Retinal pigment epithelial cell (primary cell): ENCODE measurements at regions not wholly inside any gene's neighbourhood (a gene's known extent, or its start where the extent isn't known, plus 50 kb on each side); places are given as distances from the start of the nearest gene placed in this dataset.

ENCODE experiments used
- DNase-seq: peaks from one replicate; pipeline ENCODE4 v3.0.0-alpha.2; 2010; ENCODE audit warnings: low read depth
- H3K4me3 ChIP-seq: 2 replicates; pipeline ENCODE4 v1.5.1; 2011; ENCODE audit warnings: mild to moderate bottlenecking, low read length, control low read depth, moderate library complexity
- TF ChIP-seq, protein P1 (sequence below): conservative IDR thresholded peaks from 2 replicates; pipeline ENCODE4 v1.5.1; 2011; ENCODE audit warnings: low read depth, low read length, control low read depth, inconsistent platforms

DNA sequence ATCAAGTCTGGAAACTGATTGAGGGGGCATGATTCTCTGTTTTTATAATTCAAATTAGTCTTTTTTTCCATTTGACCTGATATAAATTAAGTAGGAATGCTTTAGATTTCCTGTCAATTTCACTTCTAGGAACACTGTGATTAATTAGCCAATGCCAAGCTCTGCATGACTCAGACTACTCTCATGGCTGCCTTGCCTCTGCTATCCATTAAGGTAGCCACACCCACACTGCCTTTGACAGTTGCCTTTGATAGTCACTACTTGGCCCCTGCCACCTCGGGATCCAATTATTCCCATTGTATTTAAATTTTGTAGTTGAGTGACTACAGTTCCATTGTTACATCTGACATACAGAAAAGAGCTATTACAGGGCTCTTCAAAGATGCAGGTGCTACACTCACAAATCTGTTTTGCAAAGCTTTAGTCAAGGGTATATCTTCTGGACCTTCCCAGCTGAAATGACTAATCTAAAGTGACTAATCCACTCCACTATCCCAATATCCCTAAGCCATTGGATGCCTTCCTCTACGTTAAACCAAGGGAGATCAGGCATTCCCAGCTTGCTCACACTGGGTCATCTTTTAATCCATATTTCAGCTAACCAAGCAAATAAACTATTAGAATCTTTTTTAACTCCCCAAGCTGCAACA is 1193.1 kb upstream of the MIR17HG start:
- DNase-seq, result no peak
- TF ChIP-seq, protein P1, sequence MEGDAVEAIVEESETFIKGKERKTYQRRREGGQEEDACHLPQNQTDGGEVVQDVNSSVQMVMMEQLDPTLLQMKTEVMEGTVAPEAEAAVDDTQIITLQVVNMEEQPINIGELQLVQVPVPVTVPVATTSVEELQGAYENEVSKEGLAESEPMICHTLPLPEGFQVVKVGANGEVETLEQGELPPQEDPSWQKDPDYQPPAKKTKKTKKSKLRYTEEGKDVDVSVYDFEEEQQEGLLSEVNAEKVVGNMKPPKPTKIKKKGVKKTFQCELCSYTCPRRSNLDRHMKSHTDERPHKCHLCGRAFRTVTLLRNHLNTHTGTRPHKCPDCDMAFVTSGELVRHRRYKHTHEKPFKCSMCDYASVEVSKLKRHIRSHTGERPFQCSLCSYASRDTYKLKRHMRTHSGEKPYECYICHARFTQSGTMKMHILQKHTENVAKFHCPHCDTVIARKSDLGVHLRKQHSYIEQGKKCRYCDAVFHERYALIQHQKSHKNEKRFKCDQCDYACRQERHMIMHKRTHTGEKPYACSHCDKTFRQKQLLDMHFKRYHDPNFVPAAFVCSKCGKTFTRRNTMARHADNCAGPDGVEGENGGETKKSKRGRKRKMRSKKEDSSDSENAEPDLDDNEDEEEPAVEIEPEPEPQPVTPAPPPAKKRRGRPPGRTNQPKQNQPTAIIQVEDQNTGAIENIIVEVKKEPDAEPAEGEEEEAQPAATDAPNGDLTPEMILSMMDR, result no peak
- no peak overlapping the region for H3K4me3 ChIP-seq

DNA sequence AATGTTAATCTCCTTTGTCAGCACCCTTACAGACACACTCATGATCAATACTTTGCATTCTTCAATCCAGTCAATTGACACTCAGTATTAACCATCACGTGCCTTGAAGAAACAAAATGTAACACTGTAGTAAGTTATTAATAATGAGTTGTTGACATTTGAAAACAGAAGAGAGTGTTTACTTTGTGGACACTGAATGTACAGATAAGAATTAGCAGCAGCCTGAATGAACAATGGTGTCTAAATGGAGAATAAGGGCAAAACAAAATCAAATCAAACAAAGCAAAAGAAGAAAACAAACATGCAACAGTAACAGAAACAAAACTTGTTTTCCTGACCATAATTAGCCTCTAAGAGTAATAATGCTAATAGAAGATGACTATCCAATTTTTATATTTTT is 1191.1 kb upstream of the MIR17HG start:
- TF ChIP-seq, protein P1, result no peak
- DNase-seq, result no peak
- H3K4me3 ChIP-seq, result no peak overlapping the region

DNA sequence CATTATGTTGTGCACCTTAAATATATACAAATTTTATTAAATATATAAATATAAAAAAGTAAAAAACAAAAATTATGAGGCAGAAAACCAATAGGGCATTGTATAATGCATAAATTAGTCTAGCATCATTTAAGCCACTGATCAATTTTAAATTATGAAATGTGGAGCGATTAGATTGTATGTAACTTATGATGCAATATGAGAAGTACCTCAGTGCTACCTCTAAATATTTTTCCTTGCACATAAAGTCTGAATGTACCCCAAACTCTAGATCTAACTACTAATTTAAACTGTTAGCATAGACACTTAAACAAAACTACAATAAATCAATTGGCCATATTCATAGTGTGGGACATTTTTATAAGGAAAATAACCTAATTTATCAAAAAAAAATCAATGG is 1178.5 kb upstream of the MIR17HG start:
- H3K4me3 ChIP-seq, result no peak overlapping the region
- DNase-seq, result no peak
- TF ChIP-seq, protein P1, result no peak

DNA sequence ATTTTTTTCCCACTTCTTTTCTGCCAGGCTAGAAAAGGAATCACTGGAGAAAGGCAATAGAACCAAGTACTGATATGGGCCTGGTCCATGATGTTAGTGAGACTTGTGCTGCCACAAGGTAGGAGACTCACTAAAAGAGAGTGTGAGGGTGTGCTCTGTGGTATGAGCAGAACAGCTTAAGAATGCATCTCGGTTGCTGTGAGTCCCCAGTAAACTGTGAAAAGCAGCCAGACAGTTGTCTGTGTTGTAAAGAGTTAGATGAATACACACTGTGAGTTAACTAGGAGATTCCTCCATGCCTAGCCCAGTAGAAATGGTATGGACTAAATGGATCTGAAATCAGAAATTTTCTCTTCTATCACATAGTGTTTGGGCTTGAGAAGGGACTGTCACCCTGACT is 1177.3 kb upstream of the MIR17HG start:
- no peak overlapping the region for H3K4me3 ChIP-seq
- TF ChIP-seq, protein P1, result no peak
- DNase-seq, result no peak

DNA sequence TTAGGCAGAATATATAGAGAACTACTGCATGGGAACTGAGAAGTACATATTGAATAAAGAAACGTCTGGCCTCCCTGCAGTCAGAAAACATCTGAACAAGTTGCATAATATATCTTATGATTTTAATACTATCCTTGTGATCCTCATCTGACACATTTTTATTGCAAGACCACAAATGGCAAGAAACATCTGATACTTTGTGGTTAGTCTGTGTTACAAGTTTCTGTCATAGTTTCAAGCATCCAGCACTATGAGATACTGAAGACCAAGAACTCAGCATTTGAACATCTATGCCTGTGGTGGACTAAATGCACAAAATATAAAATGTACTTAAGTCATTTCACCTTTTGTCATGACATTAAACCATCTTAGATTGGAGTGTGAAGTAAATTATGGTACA is 1175.8 kb upstream of the MIR17HG start:
- TF ChIP-seq, protein P1, result no peak
- no peak for DNase-seq
- H3K4me3 ChIP-seq, result no peak overlapping the region

DNA sequence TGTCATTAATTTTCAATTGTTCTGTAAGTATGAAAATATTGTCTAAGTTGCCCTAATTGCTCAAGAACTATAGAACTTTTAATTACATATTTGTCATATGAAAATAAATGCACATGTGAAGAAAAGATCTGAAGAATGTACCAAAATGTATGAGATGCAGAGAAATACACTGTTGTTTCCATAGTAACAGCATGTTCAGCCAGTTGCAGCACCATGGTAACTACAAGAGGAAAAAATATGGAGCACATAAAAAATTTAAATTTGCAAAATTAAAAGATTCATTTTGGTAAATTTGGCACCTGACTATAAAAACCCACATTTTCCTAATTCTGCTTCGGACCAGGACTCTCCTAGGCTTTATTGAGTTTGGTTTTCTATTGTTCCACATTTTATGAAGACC is 1170.0 kb upstream of the MIR17HG start:
- TF ChIP-seq, protein P1, result no peak
- no peak overlapping the region for H3K4me3 ChIP-seq
- no peak for DNase-seq

DNA sequence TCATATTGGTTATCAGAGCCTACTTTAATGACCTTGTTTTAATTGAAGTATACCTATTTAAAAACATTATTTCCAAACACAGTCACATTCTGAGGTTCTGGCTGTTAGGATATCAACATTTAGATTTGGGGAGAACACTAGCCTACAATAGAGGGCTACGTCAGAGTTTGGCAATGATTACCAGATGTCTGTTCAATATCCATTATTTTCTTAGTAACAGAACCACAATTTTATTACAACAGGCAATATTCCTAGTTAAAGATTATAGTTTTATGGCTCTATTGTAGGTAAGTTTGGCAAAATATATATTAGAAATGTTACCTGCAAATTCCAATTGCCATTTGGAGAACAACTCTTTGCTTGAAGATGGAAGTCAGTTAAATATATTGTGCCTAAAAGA is 1163.1 kb upstream of the MIR17HG start:
- TF ChIP-seq, protein P1, result no peak
- no peak overlapping the region for H3K4me3 ChIP-seq
- no peak for DNase-seq
